Hepatocyte (in vitro differentiated cells): ENCODE measurements at regions not wholly inside any gene's neighbourhood (a gene's known extent, or its start where the extent isn't known, plus 50 kb on each side); places are given as distances from the start of the nearest gene placed in this dataset.

Source experiments
- CTCF ChIP-seq: fragments of 200-600 bp; sonication (generic); IDR thresholded peaks from 2 replicates; pipeline ENCODE4 v1.5.1; 2016; ENCODE audit warnings: antibody characterized with exemption, mild to moderate bottlenecking; ENCODE audit not compliant: poor library complexity
- EZH2 ChIP-seq: fragments of 200-600 bp; sonication (generic); IDR thresholded peaks from 2 replicates; pipeline ENCODE4 v1.6.1; 2016; ENCODE audit warnings: antibody characterized with exemption, mild to moderate bottlenecking, borderline replicate concordance
- EZH2phosphoT487 ChIP-seq: fragments of 200-600 bp; sonication (generic); IDR thresholded peaks from one replicate; pipeline ENCODE4 v1.6.1; 2018; ENCODE audit warnings: antibody characterized with exemption, mild to moderate bottlenecking, low read depth, moderate library complexity; ENCODE audit not compliant: unreplicated experiment, severe bottlenecking

- no peak for TF ChIP-seq CTCF
- no peak for TF ChIP-seq EZH2
- TF ChIP-seq EZH2phosphoT487, result no peak
These were observed 189.4 kb downstream of the MED10 start for GRCh38 chr5:6188976-6189375.
